ENCODE measurements at regions not wholly inside any gene's neighbourhood (a gene's known extent, or its start where the extent isn't known, plus 50 kb on each side); places are given as distances from the start of the nearest gene placed in this dataset.
A peak's percentile ranks its signal among the peaks of the same experiment; 100 is the strongest.

- Mint-ChIP-seq H3K36me3 (no peaks in the 10 kb centered on the region), H3K4me3 (no peak overlapping the region), H3K27me3 (ENCODE audit: low read depth in 3 of 3) (peaks cover 2 to 12% (median 7%) of the 10 kb centered on the region in 3 donors), H3K27ac (no peak overlapping the region), H3K4me1 (no peaks in the 10 kb centered on the region), H3K9me3 (no peaks in the 10 kb centered on the region)
- DNase-seq: no peak
Observed at GRCh38 chr1:9447215-9447960, 91.9 kb upstream of the SLC25A33 start.

GRCh38 chr1:9448132-9449109 lies 90.8 kb upstream of the SLC25A33 start:
- Mint-ChIP-seq H3K27ac (no peak overlapping the region), H3K4me1 (no peaks in the 10 kb centered on the region), H3K4me3 (no peak overlapping the region), H3K27me3 (ENCODE audit: low read depth in 3 of 3) (peaks cover 2 to 11% (median 7%) of the 10 kb centered on the region in 3 donors), H3K36me3 (no peaks in the 10 kb centered on the region), H3K9me3 (no peaks in the 10 kb centered on the region)
- no peak for DNase-seq

- Mint-ChIP-seq H3K4me1 (no peaks in the 10 kb centered on the region), H3K4me3 (no peak overlapping the region), H3K27me3 (ENCODE audit: low read depth in 3 of 3) (peaks cover under 1 to 15% (median 7%) of the 10 kb centered on the region in 3 donors), H3K36me3 (no peaks in the 10 kb centered on the region), H3K9me3 (no peaks in the 10 kb centered on the region), H3K27ac (no peak overlapping the region)
- DNase-seq: no peak
Observed at GRCh38 chr1:9449110-9449627, 90.1 kb upstream of the SLC25A33 start.

- no peaks in the 10 kb centered on the region for H3K4me1 Mint-ChIP-seq
- H3K4me3 Mint-ChIP-seq: no peak overlapping the region
- no peak overlapping the region for H3K27ac Mint-ChIP-seq
- no peaks in the 10 kb centered on the region for H3K9me3 Mint-ChIP-seq
- H3K27me3 Mint-ChIP-seq (ENCODE audit: low read depth in 3 of 3): peaks cover 0 to 13% (median 7%) of the 10 kb centered on the region in 3 donors
- no peaks in the 10 kb centered on the region for H3K36me3 Mint-ChIP-seq
- no peak for DNase-seq
Observed at GRCh38 chr1:9449976-9450696, 89.1 kb upstream of the SLC25A33 start.

- H3K36me3 Mint-ChIP-seq: no peaks in the 10 kb centered on the region
- H3K4me1 Mint-ChIP-seq: no peaks in the 10 kb centered on the region
Observed at GRCh38 chr1:9451081-9451480, 88.2 kb upstream of the SLC25A33 start.

GRCh38 chr1:9452516-9453140 lies 86.6 kb upstream of the SLC25A33 start:
- Mint-ChIP-seq H3K27me3 (ENCODE audit: low read depth in 3 of 3) (peaks cover 0 to 13% (median 8%) of the 10 kb centered on the region in 3 donors), H3K4me1 (no peaks in the 10 kb centered on the region), H3K36me3 (no peaks in the 10 kb centered on the region), H3K9me3 (no peaks in the 10 kb centered on the region), H3K27ac (no peak overlapping the region), H3K4me3 (no peak overlapping the region)
- DNase-seq: no peak

More at GRCh38 chr1:9451081-9451480, 88.2 kb upstream of the SLC25A33 start:
- H3K27me3 Mint-ChIP-seq (ENCODE audit: low read depth in 3 of 3): peaks cover 0 to 13% (median 9%) of the 10 kb centered on the region in 3 donors
- no peak overlapping the region for H3K4me3 Mint-ChIP-seq
- DNase-seq: no peak
- no peaks in the 10 kb centered on the region for H3K9me3 Mint-ChIP-seq
- no peak overlapping the region for H3K27ac Mint-ChIP-seq

- no peak overlapping the region for H3K27ac Mint-ChIP-seq
- no peaks in the 10 kb centered on the region for H3K9me3 Mint-ChIP-seq
- no peak overlapping the region for H3K4me3 Mint-ChIP-seq
- no peaks in the 10 kb centered on the region for H3K4me1 Mint-ChIP-seq
- no peaks in the 10 kb centered on the region for H3K36me3 Mint-ChIP-seq
- DNase-seq: no peak
- H3K27me3 Mint-ChIP-seq (ENCODE audit: low read depth in 3 of 3): peaks cover 0 to 15% (median 7%) of the 10 kb centered on the region in 3 donors
Observed at GRCh38 chr1:9453375-9453774, 85.9 kb upstream of the SLC25A33 start.

- Mint-ChIP-seq H3K27me3 (ENCODE audit: low read depth in 3 of 3) (peaks cover 0 to 16% (median 9%) of the 10 kb centered on the region in 3 donors), H3K9me3 (no peaks in the 10 kb centered on the region), H3K4me1 (no peaks in the 10 kb centered on the region), H3K36me3 (no peaks in the 10 kb centered on the region), H3K4me3 (no peak overlapping the region), H3K27ac (no peak overlapping the region)
- no peak for DNase-seq
Observed at GRCh38 chr1:9453779-9454418, 85.4 kb upstream of the SLC25A33 start.

GRCh38 chr1:9454494-9455066 lies 84.7 kb upstream of the SLC25A33 start:
- Mint-ChIP-seq H3K36me3 (no peaks in the 10 kb centered on the region), H3K27me3 (ENCODE audit: low read depth in 3 of 3) (peaks cover 0 to 16% (median 9%) of the 10 kb centered on the region in 3 donors), H3K4me3 (no peak overlapping the region), H3K9me3 (no peaks in the 10 kb centered on the region), H3K27ac (no peak overlapping the region), H3K4me1 (no peaks in the 10 kb centered on the region)
- DNase-seq: no peak

GRCh38 chr1:9455487-9456234 lies 83.6 kb upstream of the SLC25A33 start:
- Mint-ChIP-seq H3K4me1 (no peaks in the 10 kb centered on the region), H3K4me3 (no peak overlapping the region), H3K9me3 (no peaks in the 10 kb centered on the region), H3K27me3 (ENCODE audit: low read depth in 3 of 3) (peaks cover 0 to 12% (median 9%) of the 10 kb centered on the region in 3 donors), H3K27ac (no peak overlapping the region), H3K36me3 (no peaks in the 10 kb centered on the region)
- DNase-seq: peak; percentile 35 to 53 (median 52)

- Mint-ChIP-seq H3K36me3 (no peaks in the 10 kb centered on the region), H3K9me3 (no peaks in the 10 kb centered on the region), H3K27ac (no peak overlapping the region), H3K27me3 (ENCODE audit: low read depth in 3 of 3) (peaks cover 0 to 9% (median 7%) of the 10 kb centered on the region in 3 donors), H3K4me1 (no peaks in the 10 kb centered on the region), H3K4me3 (no peak overlapping the region)
- DNase-seq: no peak
Observed at GRCh38 chr1:9456833-9457232, 82.4 kb upstream of the SLC25A33 start.

GRCh38 chr1:9459816-9460407 lies 79.4 kb upstream of the SLC25A33 start:
- Mint-ChIP-seq H3K27ac (no peak overlapping the region), H3K4me3 (no peak overlapping the region), H3K36me3 (no peaks in the 10 kb centered on the region), H3K27me3 (ENCODE audit: low read depth in 3 of 3) (peaks cover 3 to 6% (median 4%) of the 10 kb centered on the region in 3 donors), H3K4me1 (no peaks in the 10 kb centered on the region), H3K9me3 (no peaks in the 10 kb centered on the region)
- no peak for DNase-seq
